Activated T-helper 17 cell treated with anti-CD3 and anti-CD28 coated beads, Interleukin-2, amount 50 U/mL, for 72 hours (primary cell): ENCODE measurements at regions not wholly inside any gene's neighbourhood (a gene's known extent, or its start where the extent isn't known, plus 50 kb on each side); places are given as distances from the start of the nearest gene placed in this dataset.
A peak's percentile ranks its signal among the peaks of the same experiment; 100 is the strongest.

ENCODE experiments used
- ATAC-seq: fragments of 150-1000 bp; cut with Tn5 transposase; replicated peaks from 2 replicates; pipeline ENCODE4 v1.10.0; 2021; ENCODE audit warnings: mild to moderate bottlenecking, moderate library complexity
- H3K27ac Mint-ChIP-seq: one replicate; pipeline ENCODE4 v1.8.0; 2022; ENCODE audit warnings: mixed read lengths
- H3K27me3 Mint-ChIP-seq: one replicate; pipeline ENCODE4 v1.8.0; 2022; ENCODE audit warnings: mixed read lengths
- H3K36me3 Mint-ChIP-seq: one replicate; pipeline ENCODE4 v1.8.0; 2022; ENCODE audit warnings: low read depth, mild to moderate bottlenecking, mixed read lengths
- H3K4me1 Mint-ChIP-seq: one replicate; pipeline ENCODE4 v1.8.0; 2022; ENCODE audit warnings: mixed read lengths
- H3K4me3 Mint-ChIP-seq: one replicate; pipeline ENCODE4 v1.8.0; 2022; ENCODE audit warnings: mild to moderate bottlenecking, mixed read lengths
- H3K9me3 Mint-ChIP-seq: one replicate; pipeline ENCODE4 v1.8.0; 2022; ENCODE audit warnings: mixed read lengths

GRCh38 chr15:101124731-101125451 is 127.0 kb downstream of the CHSY1 start:
- Mint-ChIP-seq H3K27me3 (no peaks in the 10 kb centered on the region), H3K9me3 (no peaks in the 10 kb centered on the region), H3K36me3 (no peaks in the 10 kb centered on the region), H3K4me1 (peaks cover 46% of the 10 kb centered on the region), H3K4me3 (no peak overlapping the region), H3K27ac (no peak overlapping the region)
- ATAC-seq: no peak

- peak overlapping the region; percentile 53 for H3K27ac Mint-ChIP-seq
- no peaks in the 10 kb centered on the region for H3K9me3 Mint-ChIP-seq
- peaks cover 44% of the 10 kb centered on the region for H3K4me1 Mint-ChIP-seq
- H3K27me3 Mint-ChIP-seq: no peaks in the 10 kb centered on the region
- no peaks in the 10 kb centered on the region for H3K36me3 Mint-ChIP-seq
- H3K4me3 Mint-ChIP-seq: no peak overlapping the region
- ATAC-seq: no peak
Observed at GRCh38 chr15:101123222-101123910, 128.5 kb downstream of the CHSY1 start.

GRCh38 chr15:101122806-101123205 is 129.0 kb downstream of the CHSY1 start:
- H3K27ac Mint-ChIP-seq: peak overlapping the region; percentile 85
- H3K4me1 Mint-ChIP-seq: peaks cover 38% of the 10 kb centered on the region
- no peak for ATAC-seq
- no peaks in the 10 kb centered on the region for H3K9me3 Mint-ChIP-seq
- no peak overlapping the region for H3K4me3 Mint-ChIP-seq
- H3K27me3 Mint-ChIP-seq: no peaks in the 10 kb centered on the region
- H3K36me3 Mint-ChIP-seq: no peaks in the 10 kb centered on the region

- peak overlapping the region; percentile 85 for H3K27ac Mint-ChIP-seq
- peak overlapping the region; percentile 60 for H3K4me3 Mint-ChIP-seq
- H3K27me3 Mint-ChIP-seq: no peaks in the 10 kb centered on the region
- H3K4me1 Mint-ChIP-seq: peaks cover 33% of the 10 kb centered on the region
- H3K9me3 Mint-ChIP-seq: no peaks in the 10 kb centered on the region
- H3K36me3 Mint-ChIP-seq: no peaks in the 10 kb centered on the region
- no peak for ATAC-seq
Observed at GRCh38 chr15:101122266-101122665, 129.6 kb downstream of the CHSY1 start.

GRCh38 chr15:101121511-101122090 is 130.2 kb downstream of the CHSY1 start:
- no peaks in the 10 kb centered on the region for H3K27me3 Mint-ChIP-seq
- peak; percentile 68 for ATAC-seq
- peaks cover 26% of the 10 kb centered on the region for H3K4me1 Mint-ChIP-seq
- H3K27ac Mint-ChIP-seq: peak overlapping the region; percentile 85
- peak overlapping the region; percentile 60 for H3K4me3 Mint-ChIP-seq
- no peaks in the 10 kb centered on the region for H3K9me3 Mint-ChIP-seq
- no peaks in the 10 kb centered on the region for H3K36me3 Mint-ChIP-seq

GRCh38 chr15:101120987-101121386 is 130.9 kb downstream of the CHSY1 start:
- Mint-ChIP-seq H3K9me3 (no peaks in the 10 kb centered on the region), H3K36me3 (no peaks in the 10 kb centered on the region), H3K4me3 (no peak overlapping the region), H3K4me1 (peaks cover 20% of the 10 kb centered on the region), H3K27ac (no peak overlapping the region), H3K27me3 (no peaks in the 10 kb centered on the region)
- ATAC-seq: no peak

- Mint-ChIP-seq H3K4me1 (peaks cover 19% of the 10 kb centered on the region), H3K27ac (no peak overlapping the region), H3K4me3 (no peak overlapping the region), H3K27me3 (no peaks in the 10 kb centered on the region), H3K9me3 (no peaks in the 10 kb centered on the region), H3K36me3 (no peaks in the 10 kb centered on the region)
- ATAC-seq: no peak
Observed at GRCh38 chr15:101120473-101120872, 131.4 kb downstream of the CHSY1 start.
